Left lung (tissue), 4 donors: ENCODE measurements at regions not wholly inside any gene's neighbourhood (a gene's known extent, or its start where the extent isn't known, plus 50 kb on each side); places are given as distances from the start of the nearest gene placed in this dataset.

Experiments
- ATAC-seq: fragments of 200-7000 bp; cut with Tn5 transposase; one replicate; pipeline ENCODE4 v1.9.1; 2020; ENCODE audit warnings: moderate library complexity
- DNase-seq, 4 donors: peaks; one replicate each; pipeline ENCODE4 v3.0.0-alpha.2; 2013 to 2020
- H3K27ac ChIP-seq, 2 donors: fragments of 200-600 bp; sonication (generic) in 1 of 2; one replicate each; pipeline versions ENCODE4 v1.5.0 to v1.8.0; 2020 to 2021
- H3K27me3 ChIP-seq, 2 donors: fragments of 200-600 bp; sonication (generic) in 1 of 2; one replicate each; pipeline versions ENCODE4 v1.5.0 to v1.8.0; 2020 to 2021
- H3K36me3 ChIP-seq, 2 donors: fragments of 200-600 bp; sonication (generic) in 1 of 2; one replicate each; pipeline versions ENCODE4 v1.5.0 to v1.8.0; 2020 to 2021
- H3K4me1 ChIP-seq, 2 donors: fragments of 200-600 bp; one replicate each; pipeline ENCODE4 v1.8.0; 2021
- H3K4me3 ChIP-seq, 2 donors: fragments of 200-600 bp; sonication (generic) in 1 of 2; one replicate each; pipeline versions ENCODE4 v1.5.0 to v1.8.0; 2020 to 2021; ENCODE audit warnings: mild to moderate bottlenecking in 1 of 2
- H3K9me3 ChIP-seq, 2 donors: fragments of 200-600 bp; sonication (generic) in 1 of 2; one replicate each; pipeline versions ENCODE4 v1.5.0 to v1.8.0; 2020 to 2021
- CTCF ChIP-seq, 2 donors: fragments of 200-600 bp; sonication (generic) in 1 of 2; IDR thresholded peaks; one replicate each; pipeline versions ENCODE4 v1.5.0 to v1.8.0; 2021; ENCODE audit warnings: antibody characterized with exemption in 2 of 2
- intact Hi-C, 2 donors: fragments of 100-400 bp; cut with DNase I; formaldehyde crosslinking; loops; one replicate each; pipeline versions ENCODE4 v1.11.2 to v1.14.2; 2022
- donor health status: DM: no; HTN: yes; CAD: no.
- donor health status: DM: no; HTN: no; CAD: no.

GRCh38 chr14:34241185-34241711 lies 220.8 kb downstream of the SPTSSA start:
- Histone ChIP-seq H3K4me1 (no peaks in the 10 kb centered on the region), H3K4me3 (no peak overlapping the region), H3K27me3 (no peaks in the 10 kb centered on the region), H3K27ac (no peak overlapping the region), H3K9me3 (no peaks in the 10 kb centered on the region), H3K36me3 (no peaks in the 10 kb centered on the region)
- DNase-seq (no peak), ATAC-seq (no peak)
- TF ChIP-seq CTCF (IDR thresholded peaks at IDR 0.05), result no peak
- intact Hi-C loops, result no loop called here

GRCh38 chr14:34238610-34239009 lies 223.4 kb downstream of the SPTSSA start:
- ATAC-seq (no peak), DNase-seq (no peak)
- no peaks in the 10 kb centered on the region for H3K4me1 ChIP-seq
- H3K36me3 ChIP-seq, result no peaks in the 10 kb centered on the region
- no peak overlapping the region for H3K27ac ChIP-seq
- TF ChIP-seq CTCF (IDR thresholded peaks at IDR 0.05), result no peak
- no peak overlapping the region for H3K4me3 ChIP-seq
- no peaks in the 10 kb centered on the region for H3K27me3 ChIP-seq
- H3K9me3 ChIP-seq, result no peaks in the 10 kb centered on the region
- intact Hi-C loops, result no loop called here

- H3K9me3 ChIP-seq, result no peaks in the 10 kb centered on the region
- no peak for TF ChIP-seq CTCF (IDR thresholded peaks at IDR 0.05)
- no peak for ATAC-seq
- no peaks in the 10 kb centered on the region for H3K4me1 ChIP-seq
- H3K27me3 ChIP-seq, result no peaks in the 10 kb centered on the region
- intact Hi-C loops, result no loop called here
- DNase-seq, result no peak
- no peaks in the 10 kb centered on the region for H3K36me3 ChIP-seq
- no peak overlapping the region for H3K4me3 ChIP-seq
- H3K27ac ChIP-seq, result no peak overlapping the region
Observed at GRCh38 chr14:34237677-34238076, 224.4 kb downstream of the SPTSSA start.

- intact Hi-C loops, result no loop called here
- ATAC-seq, result no peak
- no peaks in the 10 kb centered on the region for H3K36me3 ChIP-seq
- H3K4me1 ChIP-seq, result no peaks in the 10 kb centered on the region
- TF ChIP-seq CTCF (IDR thresholded peaks at IDR 0.05), result no peak
- H3K27ac ChIP-seq, result no peak overlapping the region
- H3K9me3 ChIP-seq, result no peaks in the 10 kb centered on the region
- peak in 1 of 4 donors; percentile 35 for DNase-seq
- no peak overlapping the region for H3K4me3 ChIP-seq
- H3K27me3 ChIP-seq, result no peaks in the 10 kb centered on the region
Observed at GRCh38 chr14:34237081-34237480, 225.0 kb downstream of the SPTSSA start.

GRCh38 chr14:34235643-34236300 lies 226.3 kb downstream of the SPTSSA start:
- no peak for ATAC-seq
- no peak for DNase-seq
- intact Hi-C loops, result no loop called here
- Histone ChIP-seq H3K36me3 (no peaks in the 10 kb centered on the region), H3K9me3 (no peaks in the 10 kb centered on the region), H3K27ac (no peak overlapping the region), H3K27me3 (no peaks in the 10 kb centered on the region), H3K4me3 (no peak overlapping the region), H3K4me1 (no peaks in the 10 kb centered on the region)
- no peak for TF ChIP-seq CTCF (IDR thresholded peaks at IDR 0.05)
